H1 (cell line): ENCODE measurements at regions not wholly inside any gene's neighbourhood (a gene's known extent, or its start where the extent isn't known, plus 50 kb on each side); places are given as distances from the start of the nearest gene placed in this dataset.
A peak's percentile ranks its signal among the peaks of the same experiment; 100 is the strongest.
"Not testable (repeated sequence)": the region's sequence is repeated elsewhere in the genome, so short reads cannot be mapped to it uniquely, and the experiment has no call there.

ENCODE experiments used
- CTCF ChIA-PET: fragments of 300-600 bp; sonication (Branson Sonifier 250); formaldehyde crosslinking; loops from one replicate; lab custom pipeline; 2021; ENCODE audit not compliant: partially characterized antibody; lab: Charles Lee
- POLR2A ChIA-PET: fragments of 300-600 bp; sonication (Branson Sonifier 250); formaldehyde crosslinking; loops from one replicate; lab custom pipeline; 2021; ENCODE audit warnings: inconsistent platforms; ENCODE audit not compliant: partially characterized antibody; lab: Charles Lee
- DNase-seq, 2 experiments: peaks; one replicate each; pipeline versions ENCODE4 v3.0.0 to v3.0.0-alpha.2; 2010 to 2022; ENCODE audit warnings: low spot score in 2 of 2, low read depth in 1 of 2, mixed read lengths in 1 of 2
- FAIRE-seq: peaks from 2 replicates; lab custom pipeline; 2011; peaks lifted over from hg19 to GRCh38; lab: Jason Lieb, UNC
- H2AFZ ChIP-seq: 2 replicates; pipeline ENCODE4 v1.8.1; 2012; ENCODE audit warnings: low read length, inconsistent platforms
- H2AK5ac ChIP-seq: 2 replicates; pipeline ENCODE4 v1.6.1; 2013; ENCODE audit warnings: low read depth, low read length
- H2BK120ac ChIP-seq: replicated peaks from 2 replicates; pipeline ENCODE3; 2013; ENCODE audit warnings: low read depth, low read length, inconsistent platforms
- H2BK12ac ChIP-seq: 2 replicates; pipeline ENCODE4 v1.6.1; 2013; ENCODE audit warnings: low read depth, low read length
- H2BK15ac ChIP-seq: 2 replicates; pipeline ENCODE4 v1.6.1; 2013; ENCODE audit warnings: low read length
- H2BK20ac ChIP-seq: 2 replicates; pipeline ENCODE4 v1.6.1; 2013; ENCODE audit warnings: low read length
- H2BK5ac ChIP-seq: 2 replicates; pipeline ENCODE4 v1.6.1; 2013; ENCODE audit warnings: low read depth, low read length
- H3K14ac ChIP-seq: 2 replicates; pipeline ENCODE4 v1.6.1; 2013; ENCODE audit warnings: inconsistent platforms; ENCODE audit not compliant: insufficient read length
- H3K18ac ChIP-seq: 2 replicates; pipeline ENCODE4 v1.6.1; 2013; ENCODE audit warnings: low read length; ENCODE audit errors: extremely low read depth
- H3K23ac ChIP-seq: 2 replicates; pipeline ENCODE4 v1.6.1; 2013; ENCODE audit warnings: inconsistent platforms; ENCODE audit not compliant: insufficient read length
- H3K23me2 ChIP-seq: 2 replicates; pipeline ENCODE4 v1.6.1; 2013; ENCODE audit warnings: low read depth, low read length
- H3K27ac ChIP-seq: 2 replicates; pipeline ENCODE4 v1.6.1; 2011; ENCODE audit warnings: low read depth, low read length, inconsistent platforms
- H3K27me3 ChIP-seq, 4 experiments: replicated peaks in 1 of 4; 1 replicate in 1 of 4; 2 replicates in 3 of 4; pipeline versions ENCODE4 v1.6.1 to v1.8.1; 2011 to 2013; ENCODE audit warnings: low read length in 3 of 4, mild to moderate bottlenecking in 3 of 4, inconsistent platforms in 2 of 4, mixed read lengths in 2 of 4, moderate library complexity in 1 of 4; ENCODE audit not compliant: control insufficient read depth in 3 of 4, insufficient read depth in 3 of 4; ENCODE audit errors: extremely low read depth in 1 of 4
- H3K36me3 ChIP-seq, 4 experiments: 2 replicates each; pipeline versions ENCODE4 v1.6.1 to v1.8.1; 2011 to 2013; ENCODE audit warnings: mild to moderate bottlenecking in 4 of 4, low read length in 3 of 4, moderate library complexity in 2 of 4, control low read depth in 1 of 4, inconsistent platforms in 1 of 4; ENCODE audit not compliant: insufficient read depth in 4 of 4, control insufficient read depth in 2 of 4
- H3K4ac ChIP-seq: replicated peaks from 2 replicates; pipeline ENCODE3; 2013; ENCODE audit warnings: low read length, low read depth, mixed read lengths, inconsistent platforms; ENCODE audit not compliant: insufficient read length
- H3K4me1 ChIP-seq, 4 experiments: replicated peaks in 1 of 4; 1 replicate in 1 of 4; 2 replicates in 3 of 4; pipeline versions ENCODE4 v1.6.1 to v1.8.1; 2011 to 2013; ENCODE audit warnings: low read length in 3 of 4, inconsistent platforms in 2 of 4, mixed read lengths in 1 of 4; ENCODE audit not compliant: insufficient read depth in 4 of 4, control insufficient read depth in 3 of 4
- H3K4me2 ChIP-seq, 2 experiments: 2 replicates each; pipeline versions ENCODE4 v1.6.1 to v1.8.1; 2011 to 2013; ENCODE audit warnings: low read depth in 2 of 2, low read length in 2 of 2, control low read depth in 1 of 2, inconsistent platforms in 1 of 2, mild to moderate bottlenecking in 1 of 2; ENCODE audit not compliant: insufficient read depth in 1 of 2
- H3K4me3 ChIP-seq, 4 experiments: fragments of 200-600, 300-600 bp in 1 of 4; sonication (generic), shearing (Covaris generic), sonication (Bioruptor Twin) in 1 of 4; 2 replicates each; pipeline versions ENCODE4 v1.5.1 to v1.8.1; 2011 to 2016; ENCODE audit warnings: low read length in 4 of 4, low read depth in 3 of 4, control low read depth in 2 of 4, inconsistent platforms in 2 of 4, mild to moderate bottlenecking in 2 of 4, mixed read lengths in 1 of 4, moderate library complexity in 1 of 4; ENCODE audit not compliant: insufficient read depth in 2 of 4; ENCODE audit errors: extremely low read depth in 1 of 4
- H3K56ac ChIP-seq: replicated peaks from 2 replicates; pipeline ENCODE3; 2013; ENCODE audit warnings: low read depth, mild to moderate bottlenecking, mixed read lengths, low read length, inconsistent platforms; ENCODE audit not compliant: insufficient read length
- H3K79me1 ChIP-seq: 2 replicates; pipeline ENCODE4 v1.6.1; 2013; ENCODE audit warnings: low read depth, low read length, control low read depth
- H3K79me2 ChIP-seq, 2 experiments: 2 replicates each; pipeline versions ENCODE4 v1.6.1 to v1.8.1; 2012 to 2013; ENCODE audit warnings: low read length in 2 of 2, mild to moderate bottlenecking in 2 of 2, inconsistent platforms in 1 of 2; ENCODE audit not compliant: insufficient read depth in 2 of 2, control insufficient read depth in 1 of 2
- H3K9ac ChIP-seq, 4 experiments: replicated peaks in 1 of 4; 1 replicate in 1 of 4; 2 replicates in 3 of 4; pipeline versions ENCODE4 v1.6.1 to v1.8.1; 2011 to 2013; ENCODE audit warnings: low read depth in 3 of 4, low read length in 3 of 4, control low read depth in 2 of 4, mild to moderate bottlenecking in 2 of 4, moderate library complexity in 2 of 4, inconsistent platforms in 1 of 4; ENCODE audit errors: extremely low read depth in 1 of 4
- H3K9me3 ChIP-seq, 2 experiments: 2 replicates each; pipeline versions ENCODE4 v1.6.1 to v1.8.1; 2012 to 2013; ENCODE audit warnings: mild to moderate bottlenecking in 2 of 2, moderate library complexity in 2 of 2, control low read depth in 1 of 2, inconsistent platforms in 1 of 2, low read depth in 1 of 2, low read length in 1 of 2, mixed read lengths in 1 of 2; ENCODE audit not compliant: insufficient read depth in 2 of 2
- H4K20me1 ChIP-seq, 2 experiments: replicated peaks in 1 of 2; 2 replicates each; pipeline versions ENCODE3 to v1.8.1; 2011 to 2013; ENCODE audit warnings: inconsistent platforms in 2 of 2, low read length in 2 of 2, mild to moderate bottlenecking in 1 of 2; ENCODE audit not compliant: insufficient read depth in 2 of 2, control insufficient read depth in 1 of 2
- H4K5ac ChIP-seq: 2 replicates; pipeline ENCODE4 v1.6.1; 2013; ENCODE audit warnings: low read length, low read depth, mixed read lengths, inconsistent platforms; ENCODE audit not compliant: insufficient read length
- H4K8ac ChIP-seq: 2 replicates; pipeline ENCODE4 v1.8.0; 2013; ENCODE audit warnings: mild to moderate bottlenecking, moderate library complexity, low read length, inconsistent platforms; ENCODE audit not compliant: insufficient read depth; ENCODE audit errors: extremely low read depth
- H4K91ac ChIP-seq: replicated peaks from 2 replicates; pipeline ENCODE3; 2013; ENCODE audit warnings: low read length, mixed read lengths, inconsistent platforms; ENCODE audit not compliant: insufficient read length
- WGBS, 2 experiments: shearing (Covaris generic) in 1 of 2; methylation state at CpG; one replicate each; pipeline versions ENCODE4 v1.1.6 to v1.1.7; 2013 to 2015; ENCODE audit warnings: low lambda C conversion rate in 2 of 2, mixed read lengths in 2 of 2, inconsistent platforms in 1 of 2, low coverage in 1 of 2, missing lambda C conversion rate in 1 of 2; ENCODE audit not compliant: insufficient replicate concordance in 2 of 2, insufficient coverage in 1 of 2, insufficient read length in 1 of 2; ENCODE audit errors: extremely low coverage in 1 of 2, missing lambda C conversion rate in 1 of 2; 5-methylcytosine and 5-hydroxymethylcytosine counted together

GRCh38 chr6:27544135-27544534 lies 71.2 kb upstream of the ZNF184 start:
- not testable (repeated sequence) for H2BK15ac ChIP-seq, H3K27me3 ChIP-seq, H3K27ac ChIP-seq, H3K23me2 ChIP-seq, H2BK5ac ChIP-seq, DNase-seq, H4K20me1 ChIP-seq, H3K4me1 ChIP-seq, H2BK12ac ChIP-seq, H3K79me1 ChIP-seq, H3K9me3 ChIP-seq, H4K8ac ChIP-seq, H2BK20ac ChIP-seq, H3K56ac ChIP-seq, H3K14ac ChIP-seq, H3K4ac ChIP-seq, H2BK120ac ChIP-seq, H3K79me2 ChIP-seq, H3K18ac ChIP-seq, FAIRE-seq, H2AK5ac ChIP-seq, H4K91ac ChIP-seq, H3K23ac ChIP-seq, H3K36me3 ChIP-seq, H4K5ac ChIP-seq
- Histone ChIP-seq H3K9ac (peak overlapping the region in 1 of 4 experiments; percentile 69; a peak in 1 of 7 replicates), H2AFZ (peak overlapping the region; percentile 93), H3K4me2 (peak overlapping the region; percentile 58 to 74), H3K4me3 (peak overlapping the region; percentile 74 to 97 (median 96))
- POLR2A ChIA-PET: interaction anchor here (0.6 kb wide), 1 partner anchor 367 kb away, joined by 3 read pairs; no protein-coding TSS in a partner anchor
- WGBS, 2 experiments: 12% methylated on average over 17 of the region's 20 CpGs; no CpG with 5 or more reads in 1 of the 2 experiments
- CTCF ChIA-PET: interaction anchor here (1.4 kb wide), 1 partner anchor 14 kb away, joined by 4 read pairs; no protein-coding TSS in a partner anchor
